ENCODE measurements at regions not wholly inside any gene's neighbourhood (a gene's known extent, or its start where the extent isn't known, plus 50 kb on each side); places are given as distances from the start of the nearest gene placed in this dataset.

DNA sequence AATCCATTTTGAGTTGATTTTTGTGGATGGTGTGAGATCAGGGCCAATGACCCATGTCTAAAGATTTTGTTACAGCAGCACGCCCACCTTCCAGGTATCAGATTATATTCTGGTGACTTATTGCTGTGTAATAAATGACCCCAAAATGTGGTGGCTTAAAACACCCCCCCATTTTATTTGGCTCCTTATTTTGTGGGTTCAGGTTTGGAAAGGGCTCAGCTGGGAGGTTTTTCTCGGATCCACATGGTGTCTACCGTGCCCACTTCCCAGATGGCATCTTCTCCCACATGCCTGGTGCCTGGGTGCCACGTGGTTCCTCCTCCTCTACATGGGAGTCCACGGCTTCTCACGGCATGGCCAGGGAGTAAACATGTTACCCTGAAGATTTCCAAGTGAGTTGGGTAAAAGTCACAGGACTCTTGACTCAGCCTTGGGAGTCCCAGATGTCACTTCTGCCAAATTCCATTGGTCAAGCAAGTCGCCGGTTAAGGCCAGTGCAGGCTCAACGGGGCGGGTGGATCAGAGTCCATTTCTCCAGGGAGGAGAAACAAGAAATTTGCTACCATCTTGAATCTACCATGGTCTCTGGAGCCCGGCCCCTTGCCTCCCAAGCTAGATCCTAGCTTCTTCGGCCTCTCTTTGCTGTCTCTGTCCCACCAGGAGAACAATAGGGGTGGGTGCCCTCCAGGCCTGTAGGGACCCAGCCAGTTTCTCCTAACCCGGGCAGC lies 214.3 kb downstream of the KIF26A start:
- Histone ChIP-seq H3K4me1 (ENCODE audit: control insufficient read depth in 2 of 2, insufficient read depth in 2 of 2, low read length in 2 of 2) (no peaks in the 10 kb centered on the region), H3K4me3 (ENCODE audit: low read length in 2 of 2) (no peak overlapping the region), H3K27me3 (ENCODE audit: control insufficient read depth in 2 of 2, insufficient read depth in 2 of 2, low read length in 2 of 2) (no peaks in the 10 kb centered on the region), H3K9ac (ENCODE audit: low read depth in 1 of 2, low read length in 2 of 2) (no peak overlapping the region), H3K27ac (ENCODE audit: low read depth in 2 of 2, low read length in 2 of 2) (no peak overlapping the region), H3K36me3 (ENCODE audit: control insufficient read depth in 2 of 2, insufficient read depth in 2 of 2, low read length in 2 of 2) (no peaks in the 10 kb centered on the region), H3K9me3 (ENCODE audit: control insufficient read depth in 2 of 2, low read length in 2 of 2) (no peaks in the 10 kb centered on the region)

GRCh38 chr14:104353221-104353920 lies 215.0 kb downstream of the KIF26A start:
- no peak overlapping the region for H3K4me3 ChIP-seq (ENCODE audit: low read length in 2 of 2)
- H3K27ac ChIP-seq (ENCODE audit: low read depth in 2 of 2, low read length in 2 of 2): no peak overlapping the region
- H3K9ac ChIP-seq (ENCODE audit: low read depth in 1 of 2, low read length in 2 of 2): no peak overlapping the region

DNA sequence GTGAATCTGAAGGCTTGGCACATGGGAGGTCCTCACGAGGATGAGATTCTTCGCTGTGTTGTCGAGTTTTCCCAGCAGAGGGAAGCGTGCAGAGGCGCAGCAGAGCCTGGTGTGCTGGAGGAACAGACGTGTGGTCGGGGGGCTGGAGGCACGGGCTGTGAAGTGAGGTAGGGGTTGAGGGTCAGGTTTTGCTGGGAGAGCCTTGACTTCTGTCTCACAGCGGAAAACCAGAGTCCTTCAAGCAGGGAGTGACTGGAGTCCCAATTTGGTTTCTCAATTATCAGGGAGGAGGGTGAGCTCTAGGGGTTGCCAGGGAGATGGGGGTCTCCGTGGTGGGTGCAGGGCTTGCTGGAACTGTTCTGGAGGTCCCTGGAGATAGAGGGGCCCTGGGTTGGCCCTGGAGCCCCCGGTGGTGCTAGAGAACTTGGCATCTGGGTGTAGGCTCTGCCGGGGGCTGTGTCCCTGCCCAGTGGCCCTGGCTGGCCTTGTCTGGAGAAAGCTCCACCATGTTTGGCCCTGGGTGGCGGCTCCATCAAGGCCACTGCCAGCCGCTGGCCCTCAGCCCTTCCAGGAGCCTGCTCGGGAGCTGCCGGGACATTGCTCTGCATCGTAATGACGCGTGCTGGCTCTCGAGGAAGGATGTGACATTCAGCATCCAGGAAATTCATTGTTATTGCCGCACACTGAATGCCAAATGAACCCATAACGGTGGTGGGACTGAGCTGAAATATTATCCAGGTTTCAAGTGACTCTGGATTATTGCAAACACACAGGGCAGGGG lies 215.7 kb downstream of the KIF26A start:
- H3K9ac ChIP-seq (ENCODE audit: low read depth in 1 of 2, low read length in 2 of 2): no peak overlapping the region
- H3K9me3 ChIP-seq (ENCODE audit: control insufficient read depth in 2 of 2, low read length in 2 of 2): no peaks in the 10 kb centered on the region
- H3K36me3 ChIP-seq (ENCODE audit: control insufficient read depth in 2 of 2, insufficient read depth in 2 of 2, low read length in 2 of 2): no peaks in the 10 kb centered on the region
- H3K27me3 ChIP-seq (ENCODE audit: control insufficient read depth in 2 of 2, insufficient read depth in 2 of 2, low read length in 2 of 2): no peaks in the 10 kb centered on the region
- no peak overlapping the region for H3K4me3 ChIP-seq (ENCODE audit: low read length in 2 of 2)
- H3K4me1 ChIP-seq (ENCODE audit: control insufficient read depth in 2 of 2, insufficient read depth in 2 of 2, low read length in 2 of 2): no peaks in the 10 kb centered on the region
- no peak overlapping the region for H3K27ac ChIP-seq (ENCODE audit: low read depth in 2 of 2, low read length in 2 of 2)

More at GRCh38 chr14:104353221-104353920, 215.0 kb downstream of the KIF26A start:
- Histone ChIP-seq H3K27me3 (ENCODE audit: control insufficient read depth in 2 of 2, insufficient read depth in 2 of 2, low read length in 2 of 2) (no peaks in the 10 kb centered on the region), H3K36me3 (ENCODE audit: control insufficient read depth in 2 of 2, insufficient read depth in 2 of 2, low read length in 2 of 2) (no peaks in the 10 kb centered on the region), H3K4me1 (ENCODE audit: control insufficient read depth in 2 of 2, insufficient read depth in 2 of 2, low read length in 2 of 2) (no peaks in the 10 kb centered on the region), H3K9me3 (ENCODE audit: control insufficient read depth in 2 of 2, low read length in 2 of 2) (no peaks in the 10 kb centered on the region)

- Histone ChIP-seq H3K9ac (ENCODE audit: low read depth in 1 of 2, low read length in 2 of 2) (no peak overlapping the region), H3K27ac (ENCODE audit: low read depth in 2 of 2, low read length in 2 of 2) (no peak overlapping the region), H3K4me3 (ENCODE audit: low read length in 2 of 2) (no peak overlapping the region), H3K9me3 (ENCODE audit: control insufficient read depth in 2 of 2, low read length in 2 of 2) (no peaks in the 10 kb centered on the region), H3K27me3 (ENCODE audit: control insufficient read depth in 2 of 2, insufficient read depth in 2 of 2, low read length in 2 of 2) (no peaks in the 10 kb centered on the region), H3K36me3 (ENCODE audit: control insufficient read depth in 2 of 2, insufficient read depth in 2 of 2, low read length in 2 of 2) (no peaks in the 10 kb centered on the region), H3K4me1 (ENCODE audit: control insufficient read depth in 2 of 2, insufficient read depth in 2 of 2, low read length in 2 of 2) (no peaks in the 10 kb centered on the region)
Observed at GRCh38 chr14:104355101-104356019, 217.0 kb downstream of the KIF26A start.

- no peak overlapping the region for H3K4me3 ChIP-seq (ENCODE audit: low read length in 2 of 2)
Observed at GRCh38 chr14:104356020-104356737, 217.8 kb downstream of the KIF26A start.

GRCh38 chr14:104356738-104357688 lies 218.6 kb downstream of the KIF26A start:
- no peaks in the 10 kb centered on the region for H3K4me1 ChIP-seq (ENCODE audit: control insufficient read depth in 2 of 2, insufficient read depth in 2 of 2, low read length in 2 of 2)
- H3K27me3 ChIP-seq (ENCODE audit: control insufficient read depth in 2 of 2, insufficient read depth in 2 of 2, low read length in 2 of 2): no peaks in the 10 kb centered on the region
- no peak overlapping the region for H3K27ac ChIP-seq (ENCODE audit: low read depth in 2 of 2, low read length in 2 of 2)
- H3K4me3 ChIP-seq (ENCODE audit: low read length in 2 of 2): no peak overlapping the region
- no peak overlapping the region for H3K9ac ChIP-seq (ENCODE audit: low read depth in 1 of 2, low read length in 2 of 2)
- H3K36me3 ChIP-seq (ENCODE audit: control insufficient read depth in 2 of 2, insufficient read depth in 2 of 2, low read length in 2 of 2): no peaks in the 10 kb centered on the region
- no peaks in the 10 kb centered on the region for H3K9me3 ChIP-seq (ENCODE audit: control insufficient read depth in 2 of 2, low read length in 2 of 2)

More at GRCh38 chr14:104356020-104356737, 217.8 kb downstream of the KIF26A start:
- Histone ChIP-seq H3K27ac (ENCODE audit: low read depth in 2 of 2, low read length in 2 of 2) (no peak overlapping the region), H3K27me3 (ENCODE audit: control insufficient read depth in 2 of 2, insufficient read depth in 2 of 2, low read length in 2 of 2) (no peaks in the 10 kb centered on the region), H3K9ac (ENCODE audit: low read depth in 1 of 2, low read length in 2 of 2) (no peak overlapping the region), H3K9me3 (ENCODE audit: control insufficient read depth in 2 of 2, low read length in 2 of 2) (no peaks in the 10 kb centered on the region), H3K36me3 (ENCODE audit: control insufficient read depth in 2 of 2, insufficient read depth in 2 of 2, low read length in 2 of 2) (no peaks in the 10 kb centered on the region), H3K4me1 (ENCODE audit: control insufficient read depth in 2 of 2, insufficient read depth in 2 of 2, low read length in 2 of 2) (no peaks in the 10 kb centered on the region)

DNA sequence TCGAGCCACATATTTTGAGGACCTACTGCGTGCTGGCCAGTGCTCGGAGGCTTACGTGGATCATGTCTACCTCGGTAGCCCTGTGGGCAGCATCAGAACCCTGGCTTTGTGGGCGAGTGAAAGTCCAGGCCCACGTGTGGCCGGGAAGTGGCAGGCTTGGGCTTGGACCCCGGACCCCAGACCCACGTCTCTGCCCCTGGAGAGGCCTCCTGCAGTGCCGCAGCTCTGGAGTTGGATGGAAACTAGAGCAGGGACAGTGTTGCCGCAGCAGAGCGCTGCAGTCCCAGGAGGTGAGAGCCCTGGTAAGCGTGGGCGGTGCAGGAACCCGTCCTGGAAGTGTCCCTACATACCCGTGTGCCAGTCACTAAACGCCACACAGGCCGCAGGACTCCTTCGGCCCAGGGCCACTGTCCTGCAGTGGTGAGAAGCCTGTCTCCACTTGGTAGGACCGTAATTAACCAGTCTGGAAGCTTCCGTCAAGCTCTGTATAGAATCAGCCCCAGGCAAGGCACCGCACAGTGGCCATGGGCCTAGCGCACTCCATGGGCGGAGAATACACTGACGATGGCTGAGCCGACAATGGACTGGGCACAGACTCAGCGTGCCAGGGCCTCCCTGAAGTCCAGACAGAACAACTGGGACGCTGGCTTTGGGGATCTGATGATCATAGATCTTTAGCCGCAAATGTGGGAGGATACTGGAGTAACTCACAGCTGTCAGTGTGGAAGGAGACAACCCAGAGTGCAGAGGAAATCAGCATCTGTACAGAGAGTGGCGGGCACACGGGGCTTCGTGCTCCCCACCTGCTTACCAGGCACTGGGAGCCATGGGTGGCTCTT lies 219.5 kb downstream of the KIF26A start:
- no peaks in the 10 kb centered on the region for H3K4me1 ChIP-seq (ENCODE audit: control insufficient read depth in 2 of 2, insufficient read depth in 2 of 2, low read length in 2 of 2)
- no peaks in the 10 kb centered on the region for H3K9me3 ChIP-seq (ENCODE audit: control insufficient read depth in 2 of 2, low read length in 2 of 2)
- H3K4me3 ChIP-seq (ENCODE audit: low read length in 2 of 2): no peak overlapping the region
- no peak overlapping the region for H3K27ac ChIP-seq (ENCODE audit: low read depth in 2 of 2, low read length in 2 of 2)
- H3K36me3 ChIP-seq (ENCODE audit: control insufficient read depth in 2 of 2, insufficient read depth in 2 of 2, low read length in 2 of 2): no peaks in the 10 kb centered on the region
- H3K9ac ChIP-seq (ENCODE audit: low read depth in 1 of 2, low read length in 2 of 2): no peak overlapping the region
- H3K27me3 ChIP-seq (ENCODE audit: control insufficient read depth in 2 of 2, insufficient read depth in 2 of 2, low read length in 2 of 2): no peaks in the 10 kb centered on the region
